Adrenal gland (tissue), 9 donors: ENCODE measurements at regions not wholly inside any gene's neighbourhood (a gene's known extent, or its start where the extent isn't known, plus 50 kb on each side); places are given as distances from the start of the nearest gene placed in this dataset.

Source experiments
- DNase-seq, 7 donors: peaks; one replicate each; pipeline ENCODE4 v3.0.0-alpha.2; 2019 to 2020
- H3K27ac ChIP-seq, 5 donors: fragments of 200-600 bp; sonication (generic) in 4 of 5; 1 replicate in 3 of 5; 2 replicates in 2 of 5; pipeline versions ENCODE4 v1.5.1 to v1.8.0; 2016 to 2020; ENCODE audit warnings: mild to moderate bottlenecking in 1 of 5
- H3K27me3 ChIP-seq: fragments of 200-600 bp; 2 replicates; pipeline ENCODE4 v1.8.0; 2021
- H3K36me3 ChIP-seq, 2 donors: fragments of 200-600 bp; replicated peaks in 1 of 2; 1 replicate in 1 of 2; 2 replicates in 1 of 2; pipeline versions ENCODE4 v1.5.1 to v1.8.0; 2018 to 2022
- H3K4me1 ChIP-seq, 2 donors: fragments of 200-600 bp; replicated peaks in 1 of 2; 1 replicate in 1 of 2; 2 replicates in 1 of 2; pipeline versions ENCODE4 v1.5.1 to v1.8.0; 2018 to 2021
- H3K4me3 ChIP-seq, 4 donors: fragments of 200-600 bp; sonication (generic) in 3 of 4; one replicate each; pipeline ENCODE4 v1.5.1; 2016 to 2018
- H3K9me3 ChIP-seq, 3 donors: fragments of 200-600 bp; sonication (generic) in 1 of 3; replicated peaks in 1 of 3; 1 replicate in 2 of 3; 2 replicates in 1 of 3; pipeline versions ENCODE4 v1.5.1 to v1.8.0; 2016 to 2021
- POLR2A ChIP-seq, 2 donors: fragments of 450-650 bp; IDR thresholded peaks; one replicate each; pipeline ENCODE4 v1.6.1; 2017; ENCODE audit warnings: antibody characterized with exemption in 2 of 2, mild to moderate bottlenecking in 2 of 2, moderate library complexity in 1 of 2
- WGBS, 4 donors: extraction: QIAGEN DNeasy Blood & Tissue Kit in 2 of 4; methylation state at CpG; one replicate each; pipeline versions ENCODE4 v1.1.5 to v1.1.7; 2013 to 2017; 5-methylcytosine and 5-hydroxymethylcytosine counted together
- intact Hi-C, 2 donors: fragments of 100-400 bp; cut with DNase I; formaldehyde crosslinking; loops; one replicate each; pipeline versions ENCODE4 v1.14.1 to v1.15.0; 2022 to 2023
- TF ChIP-seq, protein P1 (sequence below), 6 experiments: fragments of 450-650 bp in 4 of 6; fragments of 200-600 bp in 2 of 6; sonication (generic) in 1 of 6; IDR thresholded peaks; 1 replicate in 5 of 6; 2 replicates in 1 of 6; pipeline versions ENCODE4 v1.5.1 to v1.8.0; 2016 to 2021; ENCODE audit warnings: antibody characterized with exemption in 6 of 6, mild to moderate bottlenecking in 2 of 6, moderate library complexity in 1 of 6
- donor health status: healthy with polysubstance abuse.
- donor health status: Bipolar disorder and iron deficiency.
- donor health status: DM: yes; HTN: yes; CAD: no.
- donor health status: DM: no; HTN: no; CAD: no.
- donor health status: DM: no; HTN: no; CAD: no.

DNA sequence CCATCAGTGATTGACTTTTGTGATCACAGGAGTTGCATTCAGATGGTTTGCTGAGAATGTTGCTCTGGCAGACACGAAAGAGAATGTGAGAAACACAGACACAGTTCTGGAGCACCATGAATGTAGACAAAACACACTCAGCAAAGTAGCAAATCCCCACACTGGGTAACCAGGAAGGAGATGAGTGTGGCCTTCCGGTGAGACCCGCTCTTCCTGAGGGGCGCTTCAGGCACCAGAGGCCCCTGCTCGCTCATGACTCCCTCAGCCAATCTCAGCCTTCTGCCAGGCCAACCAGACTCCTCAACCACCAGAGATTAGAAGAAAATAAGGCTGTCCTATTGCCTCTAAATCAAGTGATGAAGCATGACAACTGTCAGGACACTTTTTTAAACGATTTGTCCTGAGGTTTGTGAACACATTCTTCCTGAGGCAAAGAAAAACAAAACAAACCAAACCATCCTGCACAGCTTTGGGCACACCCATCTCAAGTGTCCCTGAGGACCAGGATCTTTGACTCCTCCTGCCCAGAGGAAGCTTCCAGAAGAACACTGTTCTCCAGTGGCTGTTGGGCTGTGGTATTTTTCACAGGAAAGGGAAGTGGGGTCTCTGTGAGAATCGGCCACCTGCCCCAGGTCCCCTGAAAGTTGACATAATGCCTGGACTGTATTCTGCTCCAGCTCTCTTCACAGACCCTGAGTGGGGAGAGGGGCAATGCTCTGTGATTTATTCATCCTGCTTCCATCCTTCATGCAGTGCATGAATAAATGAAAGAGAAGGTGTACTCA, 152.8 kb downstream of the BCL11A start:
- TF ChIP-seq, protein P1, sequence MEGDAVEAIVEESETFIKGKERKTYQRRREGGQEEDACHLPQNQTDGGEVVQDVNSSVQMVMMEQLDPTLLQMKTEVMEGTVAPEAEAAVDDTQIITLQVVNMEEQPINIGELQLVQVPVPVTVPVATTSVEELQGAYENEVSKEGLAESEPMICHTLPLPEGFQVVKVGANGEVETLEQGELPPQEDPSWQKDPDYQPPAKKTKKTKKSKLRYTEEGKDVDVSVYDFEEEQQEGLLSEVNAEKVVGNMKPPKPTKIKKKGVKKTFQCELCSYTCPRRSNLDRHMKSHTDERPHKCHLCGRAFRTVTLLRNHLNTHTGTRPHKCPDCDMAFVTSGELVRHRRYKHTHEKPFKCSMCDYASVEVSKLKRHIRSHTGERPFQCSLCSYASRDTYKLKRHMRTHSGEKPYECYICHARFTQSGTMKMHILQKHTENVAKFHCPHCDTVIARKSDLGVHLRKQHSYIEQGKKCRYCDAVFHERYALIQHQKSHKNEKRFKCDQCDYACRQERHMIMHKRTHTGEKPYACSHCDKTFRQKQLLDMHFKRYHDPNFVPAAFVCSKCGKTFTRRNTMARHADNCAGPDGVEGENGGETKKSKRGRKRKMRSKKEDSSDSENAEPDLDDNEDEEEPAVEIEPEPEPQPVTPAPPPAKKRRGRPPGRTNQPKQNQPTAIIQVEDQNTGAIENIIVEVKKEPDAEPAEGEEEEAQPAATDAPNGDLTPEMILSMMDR (IDR thresholded peaks at IDR 0.05) = no peak
- TF ChIP-seq POLR2A (IDR thresholded peaks at IDR 0.05) = no peak
- no peak overlapping the region for H3K4me3 ChIP-seq
- H3K27ac ChIP-seq = no peak overlapping the region
- H3K4me1 ChIP-seq = no peaks in the 10 kb centered on the region
- no peak for DNase-seq
- no peaks in the 10 kb centered on the region for H3K27me3 ChIP-seq
- 53 to 72% (median 66%) methylated on average over 3 to 7 of the region's 7 CpGs for WGBS, 4 donors
- no peaks in the 10 kb centered on the region for H3K36me3 ChIP-seq
- H3K9me3 ChIP-seq = no peaks in the 10 kb centered on the region
- intact Hi-C loops = no loop called here

GRCh38 chr2:60394463-60394862, 159.0 kb downstream of the BCL11A start:
- intact Hi-C loops = no loop called here
- WGBS, 4 donors = 57 to 64% (median 62%) methylated on average over 2 of the region's 2 CpGs
- TF ChIP-seq POLR2A (IDR thresholded peaks at IDR 0.05) = no peak
- TF ChIP-seq, protein P1 (IDR thresholded peaks at IDR 0.05) = no peak
- Histone ChIP-seq H3K4me3 (no peak overlapping the region), H3K9me3 (no peaks in the 10 kb centered on the region), H3K36me3 (no peaks in the 10 kb centered on the region), H3K27me3 (peaks cover 7% of the 10 kb centered on the region), H3K27ac (no peak overlapping the region), H3K4me1 (no peaks in the 10 kb centered on the region)
- no peak for DNase-seq

DNA sequence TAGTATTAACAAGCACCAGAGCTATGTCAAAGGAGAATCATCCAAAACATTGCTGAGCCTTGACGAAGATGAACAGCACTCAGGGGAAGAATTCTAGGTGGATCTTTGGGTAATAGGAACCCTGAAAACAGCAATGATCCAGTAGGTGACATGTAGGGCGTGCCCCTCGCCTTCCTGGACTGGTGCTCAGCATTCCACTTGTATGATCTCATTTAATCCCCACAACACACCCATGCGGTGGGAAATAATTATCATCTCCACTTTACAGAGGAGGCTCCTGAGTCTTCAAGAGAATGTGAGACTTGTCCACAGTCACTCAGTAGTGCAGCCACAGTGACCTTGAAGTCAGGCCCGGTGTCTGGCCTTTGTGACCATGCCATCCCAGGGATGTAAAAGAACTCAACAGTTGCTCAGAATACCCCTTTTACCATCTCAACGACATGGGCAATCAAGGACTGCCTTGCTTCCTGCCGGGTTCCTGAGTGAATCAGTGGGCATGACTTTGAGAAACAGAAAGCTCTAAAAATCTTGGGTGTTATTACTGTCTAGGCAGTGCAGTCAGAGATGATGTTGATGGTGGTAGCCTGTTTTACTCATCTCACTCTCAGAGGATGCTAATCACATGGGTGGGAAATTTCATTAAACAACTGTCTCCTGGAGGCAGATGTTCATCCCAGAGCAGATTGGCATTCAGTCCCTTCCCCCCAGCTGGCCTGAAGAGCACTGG, 161.6 kb downstream of the BCL11A start:
- intact Hi-C loops = no loop called here
- H3K9me3 ChIP-seq = no peaks in the 10 kb centered on the region
- no peaks in the 10 kb centered on the region for H3K4me1 ChIP-seq
- TF ChIP-seq POLR2A (IDR thresholded peaks at IDR 0.05) = no peak
- TF ChIP-seq, protein P1 (IDR thresholded peaks at IDR 0.05) = no peak
- no peaks in the 10 kb centered on the region for H3K36me3 ChIP-seq
- WGBS, 4 donors = 79 to 89% (median 86%) methylated on average over 7 of the region's 7 CpGs
- H3K4me3 ChIP-seq = no peak overlapping the region
- peaks cover 7% of the 10 kb centered on the region for H3K27me3 ChIP-seq
- no peak for DNase-seq
- H3K27ac ChIP-seq = no peak overlapping the region

GRCh38 chr2:60391230-60391629, 162.2 kb downstream of the BCL11A start:
- TF ChIP-seq POLR2A (IDR thresholded peaks at IDR 0.05) = no peak
- TF ChIP-seq, protein P1 (IDR thresholded peaks at IDR 0.05) = no peak
- intact Hi-C loops = no loop called here
- no peaks in the 10 kb centered on the region for H3K9me3 ChIP-seq
- 75 to 90% (median 80%) methylated on average over 6 of the region's 6 CpGs for WGBS, 4 donors
- no peak overlapping the region for H3K4me3 ChIP-seq
- peaks cover 7% of the 10 kb centered on the region for H3K27me3 ChIP-seq
- DNase-seq = no peak
- H3K4me1 ChIP-seq = no peaks in the 10 kb centered on the region
- no peaks in the 10 kb centered on the region for H3K36me3 ChIP-seq
- H3K27ac ChIP-seq = no peak overlapping the region
